Sigmoid colon (tissue), 3 donors: ENCODE measurements at regions not wholly inside any gene's neighbourhood (a gene's known extent, or its start where the extent isn't known, plus 50 kb on each side); places are given as distances from the start of the nearest gene placed in this dataset.

ENCODE experiments used
- CTCF ChIP-seq, 4 experiments: fragments of 450-650 bp in 3 of 4; fragments of 200-600 bp in 1 of 4; IDR thresholded peaks; one replicate each; pipeline ENCODE4 v1.5.1; 2016 to 2019; ENCODE audit warnings: antibody characterized with exemption in 4 of 4, mild to moderate bottlenecking in 3 of 4, moderate library complexity in 2 of 4
- POLR2A ChIP-seq, 2 donors: fragments of 450-650 bp; IDR thresholded peaks; one replicate each; pipeline ENCODE4 v1.6.1; 2016; ENCODE audit warnings: antibody characterized with exemption in 2 of 2, mild to moderate bottlenecking in 2 of 2, moderate library complexity in 2 of 2

GRCh38 chr10:120005207-120006201 is 113.0 kb downstream of the SEC23IP start:
- TF ChIP-seq CTCF (IDR thresholded peaks at IDR 0.05) (no peak), POLR2A (IDR thresholded peaks at IDR 0.05) (no peak)
